BJ (cell line): ENCODE measurements at regions not wholly inside any gene's neighbourhood (a gene's known extent, or its start where the extent isn't known, plus 50 kb on each side); places are given as distances from the start of the nearest gene placed in this dataset.
"Not testable (repeated sequence)": the region's sequence is repeated elsewhere in the genome, so short reads cannot be mapped to it uniquely, and the experiment has no call there.

Experiments used
- CTCF ChIA-PET: fragments of 350-600 bp; formaldehyde crosslinking; extraction: SDS; loops from one replicate; lab custom pipeline; 2021; ENCODE audit warnings: antibody characterized with exemption, inconsistent platforms; lab: Yijun Ruan, JAX
- POLR2A ChIA-PET: fragments of 300-600 bp; sonication (Branson Sonifier 250); formaldehyde crosslinking; extraction: SDS; loops from one replicate; lab custom pipeline; 2021; ENCODE audit warnings: antibody characterized with exemption; lab: Charles Lee
- DNase-seq: peaks from one replicate; pipeline ENCODE4 v3.0.0-alpha.2; 2011; ENCODE audit warnings: low read depth
- H3K27me3 ChIP-seq: 2 replicates; pipeline ENCODE4 v1.6.0; 2011; ENCODE audit warnings: low read length; ENCODE audit not compliant: control insufficient read depth, insufficient read depth
- H3K36me3 ChIP-seq: 2 replicates; pipeline ENCODE4 v1.5.1; 2011; ENCODE audit warnings: low read length; ENCODE audit not compliant: control insufficient read depth, insufficient read depth
- H3K4me3 ChIP-seq: 2 replicates; pipeline ENCODE4 v1.5.1; 2011; ENCODE audit warnings: low read depth, mild to moderate bottlenecking, control low read depth, low read length
- TF ChIP-seq, protein P1 (sequence below): IDR thresholded peaks from 2 replicates; pipeline ENCODE4 v1.5.1; 2011; ENCODE audit warnings: low read depth, mild to moderate bottlenecking, control low read depth, inconsistent platforms, low read length, moderate library complexity; ENCODE audit not compliant: insufficient read depth

DNA sequence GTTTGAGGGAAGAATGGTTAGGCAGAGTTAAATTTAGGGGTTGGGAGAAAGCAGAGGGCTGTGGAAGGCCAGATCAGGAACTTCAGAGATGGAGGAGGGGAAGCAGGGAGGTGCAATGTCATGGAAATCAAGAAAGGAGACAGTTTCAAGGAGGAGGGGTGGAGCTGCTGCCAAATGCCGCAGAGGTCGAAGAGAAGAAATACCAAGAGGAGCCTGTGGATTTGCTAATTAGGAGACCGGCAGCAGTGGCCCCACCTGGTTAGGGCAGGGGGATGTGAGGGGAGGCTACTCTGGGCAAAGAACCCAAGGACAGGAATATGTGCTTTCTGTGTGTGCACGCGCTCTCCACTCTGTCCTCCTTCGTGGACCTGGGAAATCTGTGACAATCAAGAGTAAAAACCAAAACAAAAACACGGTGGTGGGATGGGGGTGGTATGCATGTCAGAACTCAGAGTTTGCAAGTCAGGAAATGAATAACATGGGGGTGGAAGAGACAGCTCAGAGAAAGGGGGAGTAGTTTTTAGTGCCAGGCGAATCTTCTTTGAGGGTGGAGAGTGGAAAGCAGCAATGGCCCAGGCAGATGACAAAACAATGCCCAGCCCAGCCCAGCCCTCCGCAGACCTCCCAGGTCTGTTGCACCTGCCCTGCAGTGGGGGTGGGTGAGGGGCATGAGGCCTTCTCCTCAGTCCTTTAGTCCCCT lies 102.9 kb upstream of the PAX2 start:
- TF ChIP-seq, protein P1, sequence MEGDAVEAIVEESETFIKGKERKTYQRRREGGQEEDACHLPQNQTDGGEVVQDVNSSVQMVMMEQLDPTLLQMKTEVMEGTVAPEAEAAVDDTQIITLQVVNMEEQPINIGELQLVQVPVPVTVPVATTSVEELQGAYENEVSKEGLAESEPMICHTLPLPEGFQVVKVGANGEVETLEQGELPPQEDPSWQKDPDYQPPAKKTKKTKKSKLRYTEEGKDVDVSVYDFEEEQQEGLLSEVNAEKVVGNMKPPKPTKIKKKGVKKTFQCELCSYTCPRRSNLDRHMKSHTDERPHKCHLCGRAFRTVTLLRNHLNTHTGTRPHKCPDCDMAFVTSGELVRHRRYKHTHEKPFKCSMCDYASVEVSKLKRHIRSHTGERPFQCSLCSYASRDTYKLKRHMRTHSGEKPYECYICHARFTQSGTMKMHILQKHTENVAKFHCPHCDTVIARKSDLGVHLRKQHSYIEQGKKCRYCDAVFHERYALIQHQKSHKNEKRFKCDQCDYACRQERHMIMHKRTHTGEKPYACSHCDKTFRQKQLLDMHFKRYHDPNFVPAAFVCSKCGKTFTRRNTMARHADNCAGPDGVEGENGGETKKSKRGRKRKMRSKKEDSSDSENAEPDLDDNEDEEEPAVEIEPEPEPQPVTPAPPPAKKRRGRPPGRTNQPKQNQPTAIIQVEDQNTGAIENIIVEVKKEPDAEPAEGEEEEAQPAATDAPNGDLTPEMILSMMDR, result no peak

DNA sequence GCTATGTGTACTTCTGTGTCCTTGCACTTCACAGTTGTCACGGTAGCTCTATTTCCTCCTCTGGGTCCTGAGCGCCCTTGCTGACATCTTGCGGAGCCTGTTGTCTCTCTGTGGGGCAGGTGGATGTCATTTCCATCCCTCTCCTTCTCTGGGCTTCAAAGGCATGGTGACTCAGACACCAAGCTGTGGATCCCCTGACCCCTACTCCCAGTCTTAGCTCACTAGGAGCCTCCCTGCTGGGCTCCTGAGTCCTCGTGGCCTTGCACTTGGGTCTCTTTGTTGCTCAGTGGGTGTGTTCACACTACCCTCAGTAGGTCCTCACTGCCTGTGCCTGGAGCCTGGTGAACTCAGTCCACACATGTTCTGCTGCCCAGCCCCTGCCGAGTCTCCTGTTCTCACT lies 100.3 kb upstream of the PAX2 start:
- no peak for DNase-seq
- TF ChIP-seq, protein P1, result no peak
- H3K36me3 ChIP-seq, result no peaks in the 10 kb centered on the region
- H3K27me3 ChIP-seq, result peaks cover 18% of the 10 kb centered on the region
- H3K4me3 ChIP-seq, result no peak overlapping the region
- ChIA-PET POLR2A (no interaction called here), CTCF (interaction anchor here (0.9 kb wide), 1 partner anchor 211 kb away, joined by 3 read pairs; no protein-coding TSS in a partner anchor)

More for the DNA sequence above, 102.9 kb upstream of the PAX2 start:
- CTCF ChIA-PET, result no interaction called here
- H3K4me3 ChIP-seq, result no peak overlapping the region
- DNase-seq, result no peak
- POLR2A ChIA-PET, result no interaction called here
- H3K36me3 ChIP-seq, result no peaks in the 10 kb centered on the region
- H3K27me3 ChIP-seq, result peaks cover 20% of the 10 kb centered on the region

DNA sequence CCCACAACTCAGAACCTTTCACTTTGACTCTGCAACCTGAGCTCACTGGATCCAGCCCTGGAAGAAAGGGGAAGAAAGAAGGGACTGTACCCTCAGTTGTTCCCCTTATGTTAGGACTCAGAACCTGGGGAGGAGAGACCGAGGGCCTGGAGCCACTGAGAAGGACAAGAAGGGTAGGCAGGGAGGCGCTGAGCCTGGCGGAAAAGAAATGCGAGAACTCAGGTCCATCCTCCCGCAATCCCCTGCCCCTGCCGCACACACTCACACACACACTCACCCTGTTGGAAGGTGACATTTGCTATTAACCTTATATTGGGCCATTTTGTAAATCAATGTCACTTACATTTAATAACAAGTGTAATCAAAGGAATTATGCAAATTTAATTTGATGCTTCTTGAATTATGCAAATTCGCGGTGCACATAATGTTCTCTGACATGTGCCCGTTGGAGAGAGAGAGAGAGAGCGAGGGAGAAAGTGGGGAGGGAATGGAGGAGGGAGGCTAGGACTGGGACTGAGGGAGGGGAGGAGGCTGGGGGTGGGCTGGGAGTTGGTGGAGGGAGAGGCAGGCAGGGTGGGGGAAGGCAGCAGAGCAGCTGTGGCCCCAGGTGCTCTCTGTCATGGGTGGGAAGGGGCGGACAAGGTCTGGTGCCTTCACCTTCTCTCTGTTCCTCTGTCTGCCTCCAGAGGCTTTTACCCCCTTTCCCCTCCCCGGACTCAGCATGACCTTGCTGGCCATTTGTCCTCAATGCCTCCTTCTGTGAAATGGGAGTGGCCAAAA lies 99.6 kb upstream of the PAX2 start:
- CTCF ChIA-PET, result interaction anchor here (0.9 kb wide), 1 partner anchor 210 kb away, joined by 3 read pairs; no protein-coding TSS in a partner anchor
- POLR2A ChIA-PET, result no interaction called here

DNA sequence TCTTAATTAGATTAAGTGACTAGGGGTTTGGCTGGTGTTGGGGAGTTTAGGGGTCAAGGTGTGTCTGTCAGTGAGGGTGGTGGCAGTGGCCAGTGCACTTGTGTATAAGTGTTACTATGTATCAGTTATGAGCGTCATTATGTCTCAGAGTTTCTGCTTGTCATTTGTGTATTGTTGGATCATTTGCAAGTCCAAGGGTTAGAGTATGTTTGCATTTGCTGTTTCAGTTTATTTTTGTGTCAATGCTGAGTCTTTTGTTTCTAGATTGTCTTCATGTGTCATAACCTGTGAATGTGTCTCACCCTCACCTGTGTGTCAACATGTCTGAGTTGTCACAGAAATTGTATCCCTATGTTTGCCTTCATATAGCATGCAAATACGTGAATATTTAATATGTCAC lies 97.5 kb upstream of the PAX2 start:
- ChIA-PET CTCF (no interaction called here), POLR2A (no interaction called here)
- H3K27me3 ChIP-seq, result peaks cover 19% of the 10 kb centered on the region
- no peak for DNase-seq
- TF ChIP-seq, protein P1, result no peak
- H3K4me3 ChIP-seq, result no peak overlapping the region
- H3K36me3 ChIP-seq, result no peaks in the 10 kb centered on the region

More for the DNA sequence above, 99.6 kb upstream of the PAX2 start:
- no peak overlapping the region for H3K4me3 ChIP-seq
- H3K36me3 ChIP-seq, result no peaks in the 10 kb centered on the region
- TF ChIP-seq, protein P1, result no peak
- no peak for DNase-seq
- peaks cover 18% of the 10 kb centered on the region for H3K27me3 ChIP-seq

DNA sequence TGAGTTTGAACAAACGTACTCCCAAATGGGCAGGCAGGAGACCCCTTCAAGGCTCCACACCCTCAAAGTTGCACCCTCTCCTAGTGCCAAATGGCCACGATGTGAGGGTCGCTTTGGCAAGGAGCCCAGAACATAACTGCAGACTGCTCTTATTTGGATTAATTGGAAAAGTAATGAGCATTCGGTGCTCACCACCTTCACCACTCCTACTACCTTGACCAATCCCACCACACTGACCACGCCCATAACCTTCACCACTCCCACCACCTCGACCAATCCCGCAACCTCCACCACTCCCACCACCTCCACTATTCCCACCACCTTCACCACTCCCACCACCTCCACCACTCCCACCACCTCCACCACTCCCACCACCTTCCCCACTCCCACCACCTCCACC lies 94.7 kb upstream of the PAX2 start:
- Histone ChIP-seq H3K36me3 (no peaks in the 10 kb centered on the region), H3K4me3 (no peak overlapping the region), H3K27me3 (peaks cover 30% of the 10 kb centered on the region)
- TF ChIP-seq, protein P1, result no peak
- DNase-seq, result no peak
- ChIA-PET POLR2A (no interaction called here), CTCF (interaction anchor here (1.1 kb wide), 1 partner anchor 15 kb away, joined by 3 read pairs; no protein-coding TSS in a partner anchor)

DNA sequence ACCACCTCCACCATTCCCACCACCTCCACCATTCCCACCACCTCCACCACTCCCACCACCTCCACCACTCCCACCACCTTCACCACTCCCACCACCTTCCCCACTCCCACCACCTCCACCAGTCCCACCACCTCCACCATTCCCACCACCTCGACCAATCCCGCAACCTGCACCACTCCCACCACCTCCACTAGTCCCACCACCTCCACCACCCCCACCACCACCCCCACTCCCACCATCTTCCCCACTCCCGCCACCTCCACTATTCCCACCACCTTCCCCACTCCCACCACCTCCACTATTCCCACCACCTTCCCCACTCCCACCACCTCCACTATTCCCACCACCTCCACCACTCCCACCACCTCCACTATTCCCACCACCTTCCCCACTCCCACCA lies 94.3 kb upstream of the PAX2 start:
- peaks cover 33% of the 10 kb centered on the region for H3K27me3 ChIP-seq
- POLR2A ChIA-PET, H3K4me3 ChIP-seq, DNase-seq, H3K36me3 ChIP-seq: not testable (repeated sequence)
- CTCF ChIA-PET, result interaction anchor here (1.1 kb wide), 1 partner anchor 15 kb away, joined by 3 read pairs; no protein-coding TSS in a partner anchor
